ENCODE measurements at regions not wholly inside any gene's neighbourhood (a gene's known extent, or its start where the extent isn't known, plus 50 kb on each side); places are given as distances from the start of the nearest gene placed in this dataset.
"Not testable (repeated sequence)": the region's sequence is repeated elsewhere in the genome, so short reads cannot be mapped to it uniquely, and the experiment has no call there.

DNA sequence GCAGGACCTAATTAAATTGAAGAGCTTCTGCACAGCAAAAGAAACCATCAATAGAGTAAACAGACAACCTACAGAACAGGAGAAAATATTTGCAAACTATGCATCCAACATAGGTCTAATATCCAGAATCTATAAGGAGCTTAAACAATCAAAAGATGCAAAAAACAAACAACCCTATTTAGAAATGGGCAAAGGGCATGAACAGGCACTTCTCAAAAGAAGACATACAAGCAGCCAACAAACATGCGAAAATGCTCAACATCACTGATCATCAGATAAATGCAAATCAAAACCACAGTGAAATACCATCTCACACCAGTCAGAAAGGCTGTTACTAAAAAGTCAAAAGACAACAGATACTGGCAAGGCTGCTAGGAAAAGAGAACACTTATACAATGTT, 189.2 kb downstream of the CYP26B1 start:
- H2AFZ ChIP-seq (ENCODE audit: low read depth, low read length); intact Hi-C loops (cut with micrococcal nuclease); CTCF ChIA-PET (ENCODE audit: low intra/inter-chr PET ratio); BruUV-seq (replicated peaks); H3K4me1 ChIP-seq (replicated peaks in 1 of 2; ENCODE audit: control insufficient read depth in 2 of 2, insufficient read depth in 2 of 2, low read length in 2 of 2); FAIRE-seq; H3K27ac ChIP-seq (ENCODE audit: extremely low read depth, low read depth, low read length); H3K4me3 ChIP-seq; in situ Hi-C loops (cut with MboI); H3K9me3 ChIP-seq (replicated peaks; ENCODE audit: control insufficient read depth, insufficient read depth, low read depth, low read length); H3K9me1 ChIP-seq (ENCODE audit: control insufficient read depth, insufficient read depth, low read length); H3K36me3 ChIP-seq (ENCODE audit: control insufficient read depth, insufficient read depth, low read length); ATAC-seq; H3K79me2 ChIP-seq (ENCODE audit: control insufficient read depth, insufficient read depth, low read length); H3K27me3 ChIP-seq (ENCODE audit: control insufficient read depth in 2 of 2, insufficient read depth in 2 of 2, low read length in 2 of 2); H3K4me2 ChIP-seq (ENCODE audit: insufficient read depth, low read length); H4K20me1 ChIP-seq (replicated peaks; ENCODE audit: control insufficient read depth, insufficient read depth, low read length); H3K9ac ChIP-seq (ENCODE audit: insufficient read depth in 1 of 2, low read depth in 2 of 2, low read length in 2 of 2); DNase-seq (ENCODE audit: extremely low read depth in 1 of 4, low spot score in 3 of 4): not testable (repeated sequence)
- 9% methylated on average over 1 of the region's 1 CpG for WGBS (ENCODE audit: insufficient coverage, low coverage, missing lambda C conversion rate)
- POLR2A ChIA-PET: interaction anchor here (0.6 kb wide), 1 partner anchor 24 kb away, joined by 3 read pairs; no protein-coding TSS in a partner anchor
- TF ChIP-seq CBX1 (IDR thresholded peaks at IDR 0.05; ENCODE audit: low read depth) (peak; percentile 49; the same call in 1 of the 2 replicates), TRIM28 (IDR thresholded peaks at IDR 0.05) (peak; percentile 72)
- TF ChIP-seq, protein P1, sequence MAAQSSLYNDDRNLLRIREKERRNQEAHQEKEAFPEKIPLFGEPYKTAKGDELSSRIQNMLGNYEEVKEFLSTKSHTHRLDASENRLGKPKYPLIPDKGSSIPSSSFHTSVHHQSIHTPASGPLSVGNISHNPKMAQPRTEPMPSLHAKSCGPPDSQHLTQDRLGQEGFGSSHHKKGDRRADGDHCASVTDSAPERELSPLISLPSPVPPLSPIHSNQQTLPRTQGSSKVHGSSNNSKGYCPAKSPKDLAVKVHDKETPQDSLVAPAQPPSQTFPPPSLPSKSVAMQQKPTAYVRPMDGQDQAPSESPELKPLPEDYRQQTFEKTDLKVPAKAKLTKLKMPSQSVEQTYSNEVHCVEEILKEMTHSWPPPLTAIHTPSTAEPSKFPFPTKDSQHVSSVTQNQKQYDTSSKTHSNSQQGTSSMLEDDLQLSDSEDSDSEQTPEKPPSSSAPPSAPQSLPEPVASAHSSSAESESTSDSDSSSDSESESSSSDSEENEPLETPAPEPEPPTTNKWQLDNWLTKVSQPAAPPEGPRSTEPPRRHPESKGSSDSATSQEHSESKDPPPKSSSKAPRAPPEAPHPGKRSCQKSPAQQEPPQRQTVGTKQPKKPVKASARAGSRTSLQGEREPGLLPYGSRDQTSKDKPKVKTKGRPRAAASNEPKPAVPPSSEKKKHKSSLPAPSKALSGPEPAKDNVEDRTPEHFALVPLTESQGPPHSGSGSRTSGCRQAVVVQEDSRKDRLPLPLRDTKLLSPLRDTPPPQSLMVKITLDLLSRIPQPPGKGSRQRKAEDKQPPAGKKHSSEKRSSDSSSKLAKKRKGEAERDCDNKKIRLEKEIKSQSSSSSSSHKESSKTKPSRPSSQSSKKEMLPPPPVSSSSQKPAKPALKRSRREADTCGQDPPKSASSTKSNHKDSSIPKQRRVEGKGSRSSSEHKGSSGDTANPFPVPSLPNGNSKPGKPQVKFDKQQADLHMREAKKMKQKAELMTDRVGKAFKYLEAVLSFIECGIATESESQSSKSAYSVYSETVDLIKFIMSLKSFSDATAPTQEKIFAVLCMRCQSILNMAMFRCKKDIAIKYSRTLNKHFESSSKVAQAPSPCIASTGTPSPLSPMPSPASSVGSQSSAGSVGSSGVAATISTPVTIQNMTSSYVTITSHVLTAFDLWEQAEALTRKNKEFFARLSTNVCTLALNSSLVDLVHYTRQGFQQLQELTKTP (IDR thresholded peaks at IDR 0.05; ENCODE audit: low read depth in 1 of 2, partially characterized antibody in 2 of 2): peak in 1 of 2 experiments; percentile 100

All from K562 (cell line).